Adrenal gland (tissue), 9 donors: ENCODE measurements at regions not wholly inside any gene's neighbourhood (a gene's known extent, or its start where the extent isn't known, plus 50 kb on each side); places are given as distances from the start of the nearest gene placed in this dataset.

Experiments
- DNase-seq, 7 donors: peaks; one replicate each; pipeline ENCODE4 v3.0.0-alpha.2; 2019 to 2020
- H3K27ac ChIP-seq, 5 donors: fragments of 200-600 bp; sonication (generic) in 4 of 5; 1 replicate in 3 of 5; 2 replicates in 2 of 5; pipeline versions ENCODE4 v1.5.1 to v1.8.0; 2016 to 2020; ENCODE audit warnings: mild to moderate bottlenecking in 1 of 5
- H3K27me3 ChIP-seq: fragments of 200-600 bp; 2 replicates; pipeline ENCODE4 v1.8.0; 2021
- H3K36me3 ChIP-seq, 2 donors: fragments of 200-600 bp; replicated peaks in 1 of 2; 1 replicate in 1 of 2; 2 replicates in 1 of 2; pipeline versions ENCODE4 v1.5.1 to v1.8.0; 2018 to 2022
- H3K4me1 ChIP-seq, 2 donors: fragments of 200-600 bp; replicated peaks in 1 of 2; 1 replicate in 1 of 2; 2 replicates in 1 of 2; pipeline versions ENCODE4 v1.5.1 to v1.8.0; 2018 to 2021
- H3K4me3 ChIP-seq, 4 donors: fragments of 200-600 bp; sonication (generic) in 3 of 4; one replicate each; pipeline ENCODE4 v1.5.1; 2016 to 2018
- H3K9me3 ChIP-seq, 3 donors: fragments of 200-600 bp; sonication (generic) in 1 of 3; replicated peaks in 1 of 3; 1 replicate in 2 of 3; 2 replicates in 1 of 3; pipeline versions ENCODE4 v1.5.1 to v1.8.0; 2016 to 2021
- CTCF ChIP-seq, 6 experiments: fragments of 450-650 bp in 4 of 6; fragments of 200-600 bp in 2 of 6; sonication (generic) in 1 of 6; IDR thresholded peaks; 1 replicate in 5 of 6; 2 replicates in 1 of 6; pipeline versions ENCODE4 v1.5.1 to v1.8.0; 2016 to 2021; ENCODE audit warnings: antibody characterized with exemption in 6 of 6, mild to moderate bottlenecking in 2 of 6, moderate library complexity in 1 of 6
- POLR2A ChIP-seq, 2 donors: fragments of 450-650 bp; IDR thresholded peaks; one replicate each; pipeline ENCODE4 v1.6.1; 2017; ENCODE audit warnings: antibody characterized with exemption in 2 of 2, mild to moderate bottlenecking in 2 of 2, moderate library complexity in 1 of 2
- WGBS, 4 donors: extraction: QIAGEN DNeasy Blood & Tissue Kit in 2 of 4; methylation state at CpG; one replicate each; pipeline versions ENCODE4 v1.1.5 to v1.1.7; 2013 to 2017; 5-methylcytosine and 5-hydroxymethylcytosine counted together
- intact Hi-C, 2 donors: fragments of 100-400 bp; cut with DNase I; formaldehyde crosslinking; loops; one replicate each; pipeline versions ENCODE4 v1.14.1 to v1.15.0; 2022 to 2023
- donor health status: healthy with polysubstance abuse.
- donor health status: Bipolar disorder and iron deficiency.
- donor health status: DM: yes; HTN: yes; CAD: no.
- donor health status: DM: no; HTN: no; CAD: no.
- donor health status: DM: no; HTN: no; CAD: no.

GRCh38 chr6:12608016-12608860 lies 108.3 kb upstream of the PHACTR1 start:
- H3K27ac ChIP-seq, result no peak overlapping the region

GRCh38 chr6:12608874-12609273 lies 107.7 kb upstream of the PHACTR1 start:
- no peak for TF ChIP-seq POLR2A (IDR thresholded peaks at IDR 0.05)
- TF ChIP-seq CTCF (IDR thresholded peaks at IDR 0.05), result no peak
- WGBS, 4 donors, result 39 to 50% (median 45%) methylated on average over 3 of the region's 3 CpGs
- H3K27me3 ChIP-seq, result no peaks in the 10 kb centered on the region
- no peak overlapping the region for H3K4me3 ChIP-seq
- H3K27ac ChIP-seq, result no peak overlapping the region
- intact Hi-C loops, result loop anchor here (5.0 to 10.0 kb wide), 4 partner anchors 114 to 317 kb away; partner anchors contain the start of gene EDN1 (in 2 of the 2)
- peaks cover 0 to 3% of the 10 kb centered on the region in 2 donors for H3K4me1 ChIP-seq
- H3K36me3 ChIP-seq, result no peaks in the 10 kb centered on the region
- H3K9me3 ChIP-seq, result no peaks in the 10 kb centered on the region
- DNase-seq, result no peak

More at GRCh38 chr6:12608016-12608860, 108.3 kb upstream of the PHACTR1 start:
- TF ChIP-seq POLR2A (IDR thresholded peaks at IDR 0.05), result no peak
- TF ChIP-seq CTCF (IDR thresholded peaks at IDR 0.05), result no peak
- intact Hi-C loops, result loop anchor here (5.0 to 10.0 kb wide), 4 partner anchors 113 to 316 kb away; partner anchors contain the start of gene EDN1 (in 2 of the 2)
- DNase-seq, result no peak
- no peak overlapping the region for H3K4me3 ChIP-seq
- no peaks in the 10 kb centered on the region for H3K27me3 ChIP-seq
- WGBS, 4 donors, result 43 to 59% (median 50%) methylated on average over 8 of the region's 8 CpGs
- H3K36me3 ChIP-seq, result no peaks in the 10 kb centered on the region
- no peaks in the 10 kb centered on the region for H3K9me3 ChIP-seq
- H3K4me1 ChIP-seq, result peaks cover 0 to 3% of the 10 kb centered on the region in 2 donors

- no peaks in the 10 kb centered on the region for H3K36me3 ChIP-seq
- 84 to 87% (median 86%) methylated on average over 3 of the region's 3 CpGs for WGBS, 4 donors
- TF ChIP-seq CTCF (IDR thresholded peaks at IDR 0.05) (no peak), POLR2A (IDR thresholded peaks at IDR 0.05) (no peak)
- H3K4me3 ChIP-seq, result no peak overlapping the region
- DNase-seq, result no peak
- H3K4me1 ChIP-seq, result peaks cover 0 to 3% of the 10 kb centered on the region in 2 donors
- no peak overlapping the region for H3K27ac ChIP-seq
- H3K9me3 ChIP-seq, result no peaks in the 10 kb centered on the region
- no peaks in the 10 kb centered on the region for H3K27me3 ChIP-seq
- intact Hi-C loops, result loop anchor here (5.0 to 10.0 kb wide), 4 partner anchors 115 to 317 kb away; partner anchors contain the start of gene EDN1 (in 2 of the 2)
Observed at GRCh38 chr6:12609751-12610150, 106.8 kb upstream of the PHACTR1 start.

GRCh38 chr6:12610862-12611261 lies 105.7 kb upstream of the PHACTR1 start:
- H3K27ac ChIP-seq, result no peak overlapping the region
- intact Hi-C loops, result no loop called here
- H3K9me3 ChIP-seq, result no peaks in the 10 kb centered on the region
- H3K36me3 ChIP-seq, result no peaks in the 10 kb centered on the region
- no peak overlapping the region for H3K4me3 ChIP-seq
- no peaks in the 10 kb centered on the region for H3K27me3 ChIP-seq
- TF ChIP-seq CTCF (IDR thresholded peaks at IDR 0.05) (no peak), POLR2A (IDR thresholded peaks at IDR 0.05) (no peak)
- no peaks in the 10 kb centered on the region for H3K4me1 ChIP-seq
- DNase-seq, result no peak
- whole genome bisulfite sequencing, 4 donors, result 81 to 85% (median 83%) methylated on average over 5 of the region's 5 CpGs
